Endothelial cell of umbilical vein (primary cell): ENCODE measurements at regions not wholly inside any gene's neighbourhood (a gene's known extent, or its start where the extent isn't known, plus 50 kb on each side); places are given as distances from the start of the nearest gene placed in this dataset.

Experiments used
- BruUV-seq: library from RNA; stranded (reverse); fragments of 400-500 nt; replicated peaks from 2 replicates; lab custom pipeline; 2021; lab: Mats Ljungman, UMichigan
- CTCF ChIA-PET: fragments of 300-600, 350-600 bp; sonication (Branson Sonifier 250); formaldehyde crosslinking; loops from one replicate; lab custom pipeline; 2021; ENCODE audit warnings: antibody characterized with exemption, inconsistent platforms; lab: Charles Lee
- POLR2A ChIA-PET: fragments of 300-600, 350-600 bp; sonication (Branson Sonifier 250); formaldehyde crosslinking; loops from one replicate; lab custom pipeline; 2021; ENCODE audit warnings: antibody characterized with exemption, inconsistent platforms; lab: Charles Lee
- DNase-seq: peaks from one replicate; pipeline ENCODE4 v3.0.0-alpha.2; 2011; ENCODE audit warnings: low read depth, low spot score
- FAIRE-seq: peaks from 2 replicates; lab custom pipeline; 2011; peaks lifted over from hg19 to GRCh38; lab: Jason Lieb, UNC
- H2AFZ ChIP-seq: 2 replicates; pipeline ENCODE4 v1.6.0; 2012; ENCODE audit warnings: low read depth, low read length, control low read depth, inconsistent platforms
- H3K27ac ChIP-seq: 2 replicates; pipeline ENCODE4 v1.5.1; 2011; ENCODE audit warnings: low read depth, mild to moderate bottlenecking, control low read depth, low read length, moderate library complexity; ENCODE audit not compliant: insufficient read depth
- H3K27me3 ChIP-seq, 2 experiments: 2 replicates each; pipeline versions ENCODE4 v1.6.0 to v1.6.1; 2011; ENCODE audit warnings: low read length in 2 of 2, mixed read lengths in 1 of 2; ENCODE audit not compliant: control insufficient read depth in 2 of 2, insufficient read depth in 2 of 2
- H3K36me3 ChIP-seq, 2 experiments: 2 replicates in 1 of 2; 3 replicates in 1 of 2; pipeline ENCODE4 v1.5.1; 2011; ENCODE audit warnings: low read length in 2 of 2, mild to moderate bottlenecking in 1 of 2, moderate library complexity in 1 of 2; ENCODE audit not compliant: control insufficient read depth in 2 of 2, insufficient read depth in 2 of 2; ENCODE audit errors: extremely low read depth in 1 of 2
- H3K4me1 ChIP-seq: 3 replicates; pipeline ENCODE4 v1.5.1; 2011; ENCODE audit warnings: mild to moderate bottlenecking, low read length; ENCODE audit not compliant: control insufficient read depth, insufficient read depth; ENCODE audit errors: extremely low read depth
- H3K4me2 ChIP-seq: 2 replicates; pipeline ENCODE4 v1.6.1; 2011; ENCODE audit warnings: low read length, control low read depth, mixed read lengths; ENCODE audit not compliant: insufficient read depth
- H3K4me3 ChIP-seq, 3 experiments: fragments of 200-600 bp in 1 of 3; sonication (generic), shearing (Covaris generic) in 1 of 3; replicated peaks in 1 of 3; 2 replicates each; pipeline ENCODE4 v1.5.1; 2011 to 2016; ENCODE audit warnings: control low read depth in 3 of 3, low read length in 3 of 3, mild to moderate bottlenecking in 2 of 3, inconsistent platforms in 1 of 3, low read depth in 1 of 3, moderate library complexity in 1 of 3; ENCODE audit not compliant: insufficient read depth in 1 of 3
- H3K79me2 ChIP-seq: 2 replicates; pipeline ENCODE4 v1.6.0; 2012; ENCODE audit warnings: low read length, inconsistent platforms; ENCODE audit not compliant: control insufficient read depth, insufficient read depth
- H3K9ac ChIP-seq: replicated peaks from 2 replicates; pipeline ENCODE3; 2011; ENCODE audit warnings: low read length, control low read depth; ENCODE audit not compliant: insufficient read depth; ENCODE audit errors: extremely low read depth
- H3K9me1 ChIP-seq: replicated peaks from 3 replicates; pipeline ENCODE4 v1.6.0; 2011; ENCODE audit warnings: mild to moderate bottlenecking, low read length; ENCODE audit not compliant: control insufficient read depth, insufficient read depth; ENCODE audit errors: extremely low read depth
- H3K9me3 ChIP-seq: replicated peaks from 2 replicates; pipeline ENCODE4 v1.5.1; 2012; ENCODE audit warnings: low read length, inconsistent platforms; ENCODE audit not compliant: control insufficient read depth, insufficient read depth
- H4K20me1 ChIP-seq: replicated peaks from 2 replicates; pipeline ENCODE3; 2011; ENCODE audit warnings: mild to moderate bottlenecking, low read length; ENCODE audit not compliant: control insufficient read depth, insufficient read depth; ENCODE audit errors: extremely low read depth
- EZH2 ChIP-seq: IDR thresholded peaks from 2 replicates; pipeline ENCODE4 v1.6.1; 2012; ENCODE audit warnings: borderline replicate concordance, low read depth, mild to moderate bottlenecking, moderate library complexity, low read length, inconsistent platforms; ENCODE audit not compliant: severe bottlenecking
- FOS ChIP-seq: IDR thresholded peaks from 2 replicates; pipeline ENCODE4 v1.6.1; 2011; ENCODE audit warnings: mild to moderate bottlenecking, low read length, moderate library complexity, borderline replicate concordance; ENCODE audit not compliant: insufficient read depth
- GATA2 ChIP-seq: IDR thresholded peaks from 2 replicates; pipeline ENCODE4 v1.7.0; 2011; ENCODE audit warnings: low read depth, mild to moderate bottlenecking, moderate library complexity, mixed read lengths, low read length; ENCODE audit not compliant: insufficient read length, insufficient read depth
- JUN ChIP-seq: IDR thresholded peaks from 2 replicates; pipeline ENCODE4 v1.6.1; 2011; ENCODE audit warnings: borderline replicate concordance, low read depth; ENCODE audit not compliant: insufficient read length, insufficient read depth
- MAX ChIP-seq: IDR thresholded peaks from 2 replicates; pipeline ENCODE4 v1.6.1; 2011; ENCODE audit not compliant: insufficient read depth, insufficient read length
- MYC ChIP-seq: IDR thresholded peaks from one replicate; pipeline ENCODE4 v1.6.1; 2011; ENCODE audit warnings: mild to moderate bottlenecking, low read depth, low read length
- POLR2A ChIP-seq: IDR thresholded peaks from 2 replicates; pipeline ENCODE4 v1.6.1; 2012; ENCODE audit warnings: low read depth, mild to moderate bottlenecking, control low read depth, low read length
- POLR2AphosphoS5 ChIP-seq: IDR thresholded peaks from 2 replicates; pipeline ENCODE4 v1.6.1; 2012; ENCODE audit warnings: low read depth, mild to moderate bottlenecking, control low read depth, low read length, moderate library complexity; ENCODE audit not compliant: insufficient read depth
- dilution Hi-C: fragments of 300-500 bp; cut with MboI; formaldehyde crosslinking; loops from one replicate; pipeline ENCODE4 v1.15.0; 2019; ENCODE audit warnings: low sequenced_read_pairs; ENCODE audit not compliant: extremely low pct_ligation_motif_present
- intact Hi-C: fragments of 100-400 bp; cut with micrococcal nuclease; formaldehyde crosslinking; loops from one replicate; pipeline ENCODE4 v1.10.0; 2022
- TF ChIP-seq, protein P1 (sequence below), 2 donors: IDR thresholded peaks; 1 replicate in 1 of 2; 2 replicates in 1 of 2; pipeline ENCODE4 v1.5.1; 2011; ENCODE audit warnings: low read length in 2 of 2, mild to moderate bottlenecking in 2 of 2, moderate library complexity in 2 of 2, control low read depth in 1 of 2, inconsistent platforms in 1 of 2, low read depth in 1 of 2; ENCODE audit not compliant: insufficient read depth in 1 of 2; ENCODE audit errors: extremely low read depth in 1 of 2

GRCh38 chr4:26163425-26164362, 157.1 kb upstream of the RBPJ start:
- POLR2A ChIA-PET: no interaction called here
- no peak for TF ChIP-seq POLR2AphosphoS5
- no peak for TF ChIP-seq POLR2A
- TF ChIP-seq, protein P1, sequence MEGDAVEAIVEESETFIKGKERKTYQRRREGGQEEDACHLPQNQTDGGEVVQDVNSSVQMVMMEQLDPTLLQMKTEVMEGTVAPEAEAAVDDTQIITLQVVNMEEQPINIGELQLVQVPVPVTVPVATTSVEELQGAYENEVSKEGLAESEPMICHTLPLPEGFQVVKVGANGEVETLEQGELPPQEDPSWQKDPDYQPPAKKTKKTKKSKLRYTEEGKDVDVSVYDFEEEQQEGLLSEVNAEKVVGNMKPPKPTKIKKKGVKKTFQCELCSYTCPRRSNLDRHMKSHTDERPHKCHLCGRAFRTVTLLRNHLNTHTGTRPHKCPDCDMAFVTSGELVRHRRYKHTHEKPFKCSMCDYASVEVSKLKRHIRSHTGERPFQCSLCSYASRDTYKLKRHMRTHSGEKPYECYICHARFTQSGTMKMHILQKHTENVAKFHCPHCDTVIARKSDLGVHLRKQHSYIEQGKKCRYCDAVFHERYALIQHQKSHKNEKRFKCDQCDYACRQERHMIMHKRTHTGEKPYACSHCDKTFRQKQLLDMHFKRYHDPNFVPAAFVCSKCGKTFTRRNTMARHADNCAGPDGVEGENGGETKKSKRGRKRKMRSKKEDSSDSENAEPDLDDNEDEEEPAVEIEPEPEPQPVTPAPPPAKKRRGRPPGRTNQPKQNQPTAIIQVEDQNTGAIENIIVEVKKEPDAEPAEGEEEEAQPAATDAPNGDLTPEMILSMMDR (IDR thresholded peaks at IDR 0.05; ENCODE audit: extremely low read depth in 1 of 2, insufficient read depth in 1 of 2, low read depth in 1 of 2, low read length in 2 of 2): no peak
- TF ChIP-seq FOS: no peak
- TF ChIP-seq JUN: no peak
- no peak for TF ChIP-seq EZH2
- no peak for TF ChIP-seq GATA2
- TF ChIP-seq MYC: no peak
- no peak for TF ChIP-seq MAX
- H3K4me2 ChIP-seq: no peak overlapping the region
- H3K27me3 ChIP-seq: no peaks in the 10 kb centered on the region
- H3K27ac ChIP-seq: no peak overlapping the region
- CTCF ChIA-PET: no interaction called here
- H3K4me1 ChIP-seq: no peaks in the 10 kb centered on the region
- no peaks in the 10 kb centered on the region for H3K9me1 ChIP-seq
- no peak overlapping the region for H3K4me3 ChIP-seq
- H3K36me3 ChIP-seq: no peaks in the 10 kb centered on the region
- dilution Hi-C loops (no loop called here), intact Hi-C loops (no loop called here)
- H3K9me3 ChIP-seq: no peaks in the 10 kb centered on the region
- H3K79me2 ChIP-seq: no peaks in the 10 kb centered on the region
- no peak overlapping the region for H2AFZ ChIP-seq
- DNase-seq (no peak), FAIRE-seq (no peak)
- BruUV-seq: no TSS peak
- no peak overlapping the region for H3K9ac ChIP-seq
- no peaks in the 10 kb centered on the region for H4K20me1 ChIP-seq
